ENCODE measurements at regions not wholly inside any gene's neighbourhood (a gene's known extent, or its start where the extent isn't known, plus 50 kb on each side); places are given as distances from the start of the nearest gene placed in this dataset.

- TF ChIP-seq CTCF (IDR thresholded peaks at IDR 0.05; ENCODE audit: low read length) (no peak), EZH2 (IDR thresholded peaks at IDR 0.05; ENCODE audit: borderline replicate concordance, low read length) (no peak)
These were observed 732.5 kb downstream of the ARAP2 start for GRCh38 chr4:35511851-35512250.

Data from OCI-LY1 (cell line).